GM23248 (cell line): ENCODE measurements at regions not wholly inside any gene's neighbourhood (a gene's known extent, or its start where the extent isn't known, plus 50 kb on each side); places are given as distances from the start of the nearest gene placed in this dataset.
"Not testable (repeated sequence)": the region's sequence is repeated elsewhere in the genome, so short reads cannot be mapped to it uniquely, and the experiment has no call there.

ENCODE experiments used
- EZH2 ChIP-seq: fragments of 200-600 bp; sonication (generic); IDR thresholded peaks from 2 replicates; pipeline ENCODE4 v1.6.1; 2018; ENCODE audit warnings: antibody characterized with exemption, mild to moderate bottlenecking; ENCODE audit not compliant: insufficient read depth, poor library complexity, severe bottlenecking
- EZH2phosphoT487 ChIP-seq: fragments of 200-600 bp; sonication (generic); IDR thresholded peaks from 2 replicates; pipeline ENCODE4 v1.6.1; 2018; ENCODE audit warnings: antibody characterized with exemption, moderate library complexity, mild to moderate bottlenecking, low read depth; ENCODE audit not compliant: insufficient read depth

DNA sequence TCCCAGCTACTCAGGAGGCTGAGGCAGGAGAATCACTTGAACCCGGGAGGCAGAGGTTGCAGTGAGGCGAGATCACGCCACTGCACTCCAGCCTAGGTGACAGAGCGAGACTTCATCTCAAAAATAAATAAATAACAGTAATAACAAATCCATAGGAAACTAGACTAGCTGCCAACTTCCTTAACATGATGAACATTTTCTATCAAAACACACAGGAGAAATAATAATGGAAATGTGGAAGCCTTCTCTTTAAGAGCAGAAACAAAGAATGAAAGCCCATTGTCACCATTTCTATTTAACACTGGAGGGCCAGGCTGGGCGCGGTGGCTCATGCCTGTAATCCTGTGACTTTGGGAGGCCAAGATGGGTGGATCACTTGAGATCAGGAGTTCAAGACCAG lies 56.7 kb upstream of the SMURF2 start:
- not testable (repeated sequence) for TF ChIP-seq EZH2, EZH2phosphoT487
